NB4 (cell line): ENCODE measurements at regions not wholly inside any gene's neighbourhood (a gene's known extent, or its start where the extent isn't known, plus 50 kb on each side); places are given as distances from the start of the nearest gene placed in this dataset.

Experiments used
- CTCF ChIP-seq: IDR thresholded peaks from one replicate; pipeline ENCODE4 v1.5.1; 2012; ENCODE audit warnings: low read depth, low read length
- MYC ChIP-seq: IDR thresholded peaks from 2 replicates; pipeline ENCODE4 v1.6.1; 2011; ENCODE audit warnings: low read depth, low read length
- POLR2A ChIP-seq: IDR thresholded peaks from 2 replicates; pipeline ENCODE4 v1.6.1; 2011; ENCODE audit warnings: mild to moderate bottlenecking; ENCODE audit not compliant: insufficient read length; ENCODE audit errors: extremely low read depth
- TF ChIP-seq, protein P1 (sequence below): IDR thresholded peaks from 2 replicates; pipeline ENCODE4 v1.6.1; 2011; ENCODE audit warnings: low read depth, low read length

DNA sequence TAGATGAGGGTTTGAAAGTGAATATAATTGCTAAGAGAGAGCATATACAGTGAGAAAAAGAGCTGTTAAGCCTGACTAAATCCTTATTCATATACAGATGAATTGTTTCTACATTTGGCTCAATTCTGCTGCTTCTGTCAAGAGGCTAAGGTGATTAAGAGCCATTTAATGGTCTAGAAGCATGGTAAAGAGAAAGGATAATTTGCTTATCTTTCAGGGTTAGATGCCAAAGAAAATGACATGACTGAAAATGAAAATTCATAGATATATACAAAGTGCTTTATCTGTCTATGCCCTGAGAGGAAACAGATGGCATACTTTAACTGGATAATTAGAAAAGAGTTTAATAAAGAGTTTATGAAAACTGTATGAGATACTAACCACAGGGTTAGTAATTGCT lies 834.9 kb downstream of the SLC6A15 start:
- TF ChIP-seq POLR2A, result no peak
- no peak for TF ChIP-seq CTCF
- TF ChIP-seq, protein P1, sequence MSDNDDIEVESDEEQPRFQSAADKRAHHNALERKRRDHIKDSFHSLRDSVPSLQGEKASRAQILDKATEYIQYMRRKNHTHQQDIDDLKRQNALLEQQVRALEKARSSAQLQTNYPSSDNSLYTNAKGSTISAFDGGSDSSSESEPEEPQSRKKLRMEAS, result no peak
- no peak for TF ChIP-seq MYC
